ENCODE measurements at regions not wholly inside any gene's neighbourhood (a gene's known extent, or its start where the extent isn't known, plus 50 kb on each side); places are given as distances from the start of the nearest gene placed in this dataset.

DNA sequence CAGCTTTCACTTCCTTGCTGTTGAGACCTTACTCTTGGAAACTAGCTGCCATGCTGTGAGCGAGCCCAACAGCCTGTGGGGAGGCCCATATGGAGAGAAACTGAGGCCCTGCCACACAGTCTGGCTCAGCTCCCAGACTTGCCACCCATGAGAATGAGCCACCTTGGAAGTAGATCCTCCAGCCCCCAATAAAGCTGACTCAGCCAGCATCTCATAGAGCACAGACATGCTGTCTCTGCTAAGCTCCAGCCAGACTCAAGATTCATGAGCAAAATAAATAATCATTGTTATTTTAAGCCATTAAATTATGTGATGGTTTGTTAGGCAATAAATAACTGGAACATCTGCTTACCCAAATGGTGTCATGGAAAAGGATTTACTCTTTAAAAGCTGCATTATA is 53.6 kb upstream of the DDX18 start:
- Histone ChIP-seq H3K27me3 (ENCODE audit: low read length) (no peaks in the 10 kb centered on the region), H3K36me3 (ENCODE audit: low read depth, low read length) (no peaks in the 10 kb centered on the region), H3K79me2 (ENCODE audit: low read length) (no peaks in the 10 kb centered on the region), H2AFZ (ENCODE audit: low read length) (no peak overlapping the region), H3F3A (ENCODE audit: low read length, unreplicated experiment) (no peaks in the 10 kb centered on the region), H3K9ac (ENCODE audit: low read length) (no peak overlapping the region), H4K20me1 (ENCODE audit: low read length) (no peaks in the 10 kb centered on the region), H3K9me3 (ENCODE audit: low read length) (no peaks in the 10 kb centered on the region), H3K27ac (ENCODE audit: low read length) (no peak overlapping the region), H3K4me2 (ENCODE audit: low read length) (no peak overlapping the region), H3K9me2 (replicated peaks; ENCODE audit: low read length) (no peaks in the 10 kb centered on the region), H3K4me1 (ENCODE audit: insufficient read depth, low read length) (no peaks in the 10 kb centered on the region), H3K4me3 (ENCODE audit: low read length) (no peak overlapping the region)
- CTCF ChIA-PET = no interaction called here
- no peak for DNase-seq
- TF ChIP-seq EZH2 (IDR thresholded peaks at IDR 0.05; ENCODE audit: low read length, unreplicated experiment) = no peak
- POLR2A ChIA-PET (ENCODE audit: unreplicated experiment) = no interaction called here
- BruUV-seq (replicated peaks) = no TSS peak
- no peak for ATAC-seq
- intact Hi-C loops (cut with micrococcal nuclease) = no loop called here

DNA sequence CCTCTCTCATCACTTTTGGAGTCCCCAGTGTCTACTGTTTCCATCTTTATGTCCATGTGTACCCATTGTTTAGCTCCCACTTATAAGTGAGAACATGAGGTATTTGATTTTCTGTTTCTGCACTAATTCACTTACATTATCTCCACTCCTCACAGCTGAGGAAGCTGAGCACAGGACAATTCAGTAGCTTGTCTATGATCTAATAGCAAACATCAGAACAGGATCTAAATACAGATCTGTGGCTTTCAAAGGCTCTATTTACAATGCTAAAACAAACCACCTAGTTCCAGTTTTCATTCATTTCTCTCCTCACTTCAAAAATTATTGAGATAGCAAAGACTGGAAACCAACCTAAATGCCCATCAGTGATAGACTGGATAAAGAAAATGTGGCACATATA is 52.0 kb upstream of the DDX18 start:
- H3K79me2 ChIP-seq (ENCODE audit: low read length) = no peaks in the 10 kb centered on the region
- no peak overlapping the region for H3K9ac ChIP-seq (ENCODE audit: low read length)
- ChIA-PET CTCF (no interaction called here), POLR2A (ENCODE audit: unreplicated experiment) (no interaction called here)
- BruUV-seq (replicated peaks) = no TSS peak
- no peak for TF ChIP-seq EZH2 (IDR thresholded peaks at IDR 0.05; ENCODE audit: low read length, unreplicated experiment)
- TF ChIP-seq EZH2phosphoT487 (IDR thresholded peaks at IDR 0.05; ENCODE audit: borderline replicate concordance, low read length) = no peak
- TF ChIP-seq, protein P1, sequence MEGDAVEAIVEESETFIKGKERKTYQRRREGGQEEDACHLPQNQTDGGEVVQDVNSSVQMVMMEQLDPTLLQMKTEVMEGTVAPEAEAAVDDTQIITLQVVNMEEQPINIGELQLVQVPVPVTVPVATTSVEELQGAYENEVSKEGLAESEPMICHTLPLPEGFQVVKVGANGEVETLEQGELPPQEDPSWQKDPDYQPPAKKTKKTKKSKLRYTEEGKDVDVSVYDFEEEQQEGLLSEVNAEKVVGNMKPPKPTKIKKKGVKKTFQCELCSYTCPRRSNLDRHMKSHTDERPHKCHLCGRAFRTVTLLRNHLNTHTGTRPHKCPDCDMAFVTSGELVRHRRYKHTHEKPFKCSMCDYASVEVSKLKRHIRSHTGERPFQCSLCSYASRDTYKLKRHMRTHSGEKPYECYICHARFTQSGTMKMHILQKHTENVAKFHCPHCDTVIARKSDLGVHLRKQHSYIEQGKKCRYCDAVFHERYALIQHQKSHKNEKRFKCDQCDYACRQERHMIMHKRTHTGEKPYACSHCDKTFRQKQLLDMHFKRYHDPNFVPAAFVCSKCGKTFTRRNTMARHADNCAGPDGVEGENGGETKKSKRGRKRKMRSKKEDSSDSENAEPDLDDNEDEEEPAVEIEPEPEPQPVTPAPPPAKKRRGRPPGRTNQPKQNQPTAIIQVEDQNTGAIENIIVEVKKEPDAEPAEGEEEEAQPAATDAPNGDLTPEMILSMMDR (conservative IDR thresholded peaks at IDR 0.05; ENCODE audit: low read depth, low read length) = no peak
- no peaks in the 10 kb centered on the region for H4K20me1 ChIP-seq (ENCODE audit: low read length)
- ATAC-seq (no peak), DNase-seq (no peak)
- no peaks in the 10 kb centered on the region for H3K9me3 ChIP-seq (ENCODE audit: low read length)
- no peak overlapping the region for H2AFZ ChIP-seq (ENCODE audit: low read length)
- no peaks in the 10 kb centered on the region for H3K4me1 ChIP-seq (ENCODE audit: insufficient read depth, low read length)
- no peak overlapping the region for H3K4me2 ChIP-seq (ENCODE audit: low read length)
- no peak overlapping the region for H3K4me3 ChIP-seq (ENCODE audit: low read length)
- H3K27me3 ChIP-seq (ENCODE audit: low read length) = no peaks in the 10 kb centered on the region
- H3K27ac ChIP-seq (ENCODE audit: low read length) = no peak overlapping the region
- intact Hi-C loops (cut with micrococcal nuclease) = no loop called here
- H3F3A ChIP-seq (ENCODE audit: low read length, unreplicated experiment) = no peaks in the 10 kb centered on the region
- no peaks in the 10 kb centered on the region for H3K9me2 ChIP-seq (replicated peaks; ENCODE audit: low read length)
- H3K36me3 ChIP-seq (ENCODE audit: low read depth, low read length) = no peaks in the 10 kb centered on the region

DNA sequence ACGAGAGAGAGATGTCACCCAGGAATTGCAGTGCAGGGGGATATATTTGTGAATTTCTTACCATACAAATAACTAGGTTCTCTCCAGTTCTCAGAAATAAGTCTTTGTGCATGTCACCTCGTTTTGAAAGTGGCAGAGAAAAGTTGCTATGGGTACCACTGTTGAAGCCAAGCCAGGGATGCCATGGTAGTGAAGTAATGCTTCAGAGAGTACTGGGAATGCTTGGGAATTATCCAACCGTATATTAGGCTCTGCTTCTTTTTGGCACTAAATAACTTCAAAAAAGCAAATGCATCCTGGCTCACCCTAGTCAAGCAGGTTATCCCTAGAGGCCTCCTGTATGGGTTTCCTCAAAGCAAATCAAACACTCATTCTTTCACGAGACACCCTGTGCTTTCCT is 50.7 kb upstream of the DDX18 start:
- no peak overlapping the region for H3K9ac ChIP-seq (ENCODE audit: low read length)
- H3K4me2 ChIP-seq (ENCODE audit: low read length) = no peak overlapping the region
- no peaks in the 10 kb centered on the region for H3K36me3 ChIP-seq (ENCODE audit: low read depth, low read length)
- no peak overlapping the region for H3K4me3 ChIP-seq (ENCODE audit: low read length)
- H3K4me1 ChIP-seq (ENCODE audit: insufficient read depth, low read length) = no peaks in the 10 kb centered on the region
- H2AFZ ChIP-seq (ENCODE audit: low read length) = no peak overlapping the region
- no peaks in the 10 kb centered on the region for H3F3A ChIP-seq (ENCODE audit: low read length, unreplicated experiment)
- H3K27ac ChIP-seq (ENCODE audit: low read length) = no peak overlapping the region
- TF ChIP-seq EZH2phosphoT487 (IDR thresholded peaks at IDR 0.05; ENCODE audit: borderline replicate concordance, low read length) (no peak), EZH2 (IDR thresholded peaks at IDR 0.05; ENCODE audit: low read length, unreplicated experiment) (no peak)
- TF ChIP-seq, protein P1 (conservative IDR thresholded peaks at IDR 0.05; ENCODE audit: low read depth, low read length) = no peak
- no peaks in the 10 kb centered on the region for H3K27me3 ChIP-seq (ENCODE audit: low read length)
- ChIA-PET POLR2A (ENCODE audit: unreplicated experiment) (no interaction called here), CTCF (no interaction called here)
- no peaks in the 10 kb centered on the region for H3K9me3 ChIP-seq (ENCODE audit: low read length)
- no peaks in the 10 kb centered on the region for H4K20me1 ChIP-seq (ENCODE audit: low read length)
- H3K9me2 ChIP-seq (replicated peaks; ENCODE audit: low read length) = no peaks in the 10 kb centered on the region
- no peak for DNase-seq
- no TSS peak for BruUV-seq (replicated peaks)
- H3K79me2 ChIP-seq (ENCODE audit: low read length) = no peaks in the 10 kb centered on the region
- ATAC-seq = no peak
- intact Hi-C loops (cut with micrococcal nuclease) = no loop called here

Data from PC-3 (cell line).